Right atrium auricular region (tissue), 2 donors: ENCODE measurements at regions not wholly inside any gene's neighbourhood (a gene's known extent, or its start where the extent isn't known, plus 50 kb on each side); places are given as distances from the start of the nearest gene placed in this dataset.

ENCODE experiments used
- DNase-seq: peaks from one replicate; pipeline ENCODE4 v3.0.0-alpha.2; 2019; ENCODE audit warnings: low spot score
- H3K27ac ChIP-seq, 2 donors: fragments of 200-600 bp; sonication (generic); 1 replicate in 1 of 2; 2 replicates in 1 of 2; pipeline ENCODE4 v1.5.1; 2016 to 2019
- H3K27me3 ChIP-seq, 2 donors: fragments of 200-600 bp; sonication (generic); one replicate each; pipeline versions ENCODE4 v1.5.1 to v1.6.0; 2017 to 2019
- H3K36me3 ChIP-seq: fragments of 200-600 bp; sonication (generic); one replicate; pipeline ENCODE4 v1.5.1; 2016
- H3K4me1 ChIP-seq, 2 donors: fragments of 200-600 bp; sonication (generic); one replicate each; pipeline versions ENCODE4 v1.5.1 to v1.6.0; 2017 to 2019
- H3K4me3 ChIP-seq, 2 donors: fragments of 200-600 bp; sonication (generic); 1 replicate in 1 of 2; 2 replicates in 1 of 2; pipeline ENCODE4 v1.5.1; 2017 to 2019; ENCODE audit warnings: mild to moderate bottlenecking in 1 of 2, moderate library complexity in 1 of 2
- H3K9me3 ChIP-seq, 2 donors: fragments of 200-600 bp; sonication (generic); one replicate each; pipeline ENCODE4 v1.5.1; 2019
- TF ChIP-seq, protein P1 (sequence below), 2 donors: fragments of 200-600 bp; sonication (generic); IDR thresholded peaks; one replicate each; pipeline ENCODE4 v1.5.1; 2019; ENCODE audit warnings: antibody characterized with exemption in 2 of 2

- Histone ChIP-seq H3K36me3 (no peaks in the 10 kb centered on the region), H3K4me1 (no peaks in the 10 kb centered on the region), H3K27ac (no peak overlapping the region), H3K4me3 (no peak overlapping the region), H3K27me3 (no peaks in the 10 kb centered on the region), H3K9me3 (no peaks in the 10 kb centered on the region)
- TF ChIP-seq, protein P1, sequence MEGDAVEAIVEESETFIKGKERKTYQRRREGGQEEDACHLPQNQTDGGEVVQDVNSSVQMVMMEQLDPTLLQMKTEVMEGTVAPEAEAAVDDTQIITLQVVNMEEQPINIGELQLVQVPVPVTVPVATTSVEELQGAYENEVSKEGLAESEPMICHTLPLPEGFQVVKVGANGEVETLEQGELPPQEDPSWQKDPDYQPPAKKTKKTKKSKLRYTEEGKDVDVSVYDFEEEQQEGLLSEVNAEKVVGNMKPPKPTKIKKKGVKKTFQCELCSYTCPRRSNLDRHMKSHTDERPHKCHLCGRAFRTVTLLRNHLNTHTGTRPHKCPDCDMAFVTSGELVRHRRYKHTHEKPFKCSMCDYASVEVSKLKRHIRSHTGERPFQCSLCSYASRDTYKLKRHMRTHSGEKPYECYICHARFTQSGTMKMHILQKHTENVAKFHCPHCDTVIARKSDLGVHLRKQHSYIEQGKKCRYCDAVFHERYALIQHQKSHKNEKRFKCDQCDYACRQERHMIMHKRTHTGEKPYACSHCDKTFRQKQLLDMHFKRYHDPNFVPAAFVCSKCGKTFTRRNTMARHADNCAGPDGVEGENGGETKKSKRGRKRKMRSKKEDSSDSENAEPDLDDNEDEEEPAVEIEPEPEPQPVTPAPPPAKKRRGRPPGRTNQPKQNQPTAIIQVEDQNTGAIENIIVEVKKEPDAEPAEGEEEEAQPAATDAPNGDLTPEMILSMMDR (IDR thresholded peaks at IDR 0.05) = no peak
- DNase-seq = no peak
Measured at GRCh38 chr5:93054424-93055163, 526.4 kb downstream of the NR2F1-AS1 start.

GRCh38 chr5:93053825-93054224 is 527.2 kb downstream of the NR2F1-AS1 start:
- H3K4me3 ChIP-seq = no peak overlapping the region
- H3K4me1 ChIP-seq = no peaks in the 10 kb centered on the region
- TF ChIP-seq, protein P1 (IDR thresholded peaks at IDR 0.05) = no peak
- DNase-seq = no peak
- H3K27ac ChIP-seq = no peak overlapping the region
- no peaks in the 10 kb centered on the region for H3K9me3 ChIP-seq
- H3K36me3 ChIP-seq = no peaks in the 10 kb centered on the region
- no peaks in the 10 kb centered on the region for H3K27me3 ChIP-seq

DNA sequence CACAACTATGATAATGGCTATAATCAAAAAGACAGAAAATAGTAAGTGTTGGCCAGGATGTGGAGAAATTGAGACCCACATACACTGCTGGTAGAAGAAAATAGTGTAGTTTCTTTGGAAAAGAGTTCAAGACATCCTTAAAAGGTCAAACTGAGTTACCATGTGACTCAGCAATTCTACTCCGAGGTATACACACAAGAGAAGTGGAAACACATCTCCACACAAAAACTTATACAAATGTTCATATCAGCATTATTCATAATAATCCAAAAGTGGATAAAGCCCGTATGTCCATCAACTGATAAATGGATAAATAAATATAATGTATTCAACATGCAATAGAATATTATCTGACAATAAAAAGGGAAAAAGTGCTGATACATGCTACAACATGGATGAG is 532.2 kb downstream of the NR2F1-AS1 start:
- Histone ChIP-seq H3K27ac (no peak overlapping the region), H3K27me3 (no peaks in the 10 kb centered on the region), H3K4me1 (no peaks in the 10 kb centered on the region), H3K4me3 (no peak overlapping the region), H3K36me3 (no peaks in the 10 kb centered on the region), H3K9me3 (no peaks in the 10 kb centered on the region)
- no peak for DNase-seq
- TF ChIP-seq, protein P1 (IDR thresholded peaks at IDR 0.05) = no peak

- no peak overlapping the region for H3K4me3 ChIP-seq
- H3K4me1 ChIP-seq = no peaks in the 10 kb centered on the region
- no peak for DNase-seq
- H3K27ac ChIP-seq = no peak overlapping the region
- TF ChIP-seq, protein P1 (IDR thresholded peaks at IDR 0.05) = no peak
- H3K9me3 ChIP-seq = no peaks in the 10 kb centered on the region
- H3K27me3 ChIP-seq = no peaks in the 10 kb centered on the region
- H3K36me3 ChIP-seq = no peaks in the 10 kb centered on the region
Measured at GRCh38 chr5:93044859-93045666, 536.0 kb downstream of the NR2F1-AS1 start.

DNA sequence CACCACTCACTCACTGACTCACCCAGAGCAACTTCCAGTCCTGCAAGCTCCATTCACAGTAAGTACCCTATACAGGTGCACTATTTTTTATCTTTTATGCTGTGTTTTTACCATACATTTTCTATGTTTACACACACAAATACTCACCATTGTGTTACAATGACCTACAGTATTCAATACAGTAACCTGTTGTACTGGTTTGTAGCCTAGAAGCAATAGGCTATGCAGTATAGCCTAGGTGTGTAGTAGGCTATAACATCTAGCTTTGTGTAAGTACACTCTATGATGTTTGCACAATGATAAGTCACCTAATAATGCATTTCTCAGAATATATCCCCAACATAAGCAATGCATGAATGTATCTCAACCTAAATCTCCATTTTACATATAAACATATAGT is 541.1 kb downstream of the NR2F1-AS1 start:
- no peaks in the 10 kb centered on the region for H3K4me1 ChIP-seq
- H3K27me3 ChIP-seq = no peaks in the 10 kb centered on the region
- no peak overlapping the region for H3K4me3 ChIP-seq
- DNase-seq = no peak
- H3K36me3 ChIP-seq = no peaks in the 10 kb centered on the region
- H3K27ac ChIP-seq = no peak overlapping the region
- TF ChIP-seq, protein P1 (IDR thresholded peaks at IDR 0.05) = no peak
- no peaks in the 10 kb centered on the region for H3K9me3 ChIP-seq
